Amniotic epithelial cell (primary cell): ENCODE measurements at regions not wholly inside any gene's neighbourhood (a gene's known extent, or its start where the extent isn't known, plus 50 kb on each side); places are given as distances from the start of the nearest gene placed in this dataset.

Source experiments
- DNase-seq: peaks from one replicate; pipeline ENCODE4 v3.0.0-alpha.2; 2010; ENCODE audit warnings: low read depth

DNA sequence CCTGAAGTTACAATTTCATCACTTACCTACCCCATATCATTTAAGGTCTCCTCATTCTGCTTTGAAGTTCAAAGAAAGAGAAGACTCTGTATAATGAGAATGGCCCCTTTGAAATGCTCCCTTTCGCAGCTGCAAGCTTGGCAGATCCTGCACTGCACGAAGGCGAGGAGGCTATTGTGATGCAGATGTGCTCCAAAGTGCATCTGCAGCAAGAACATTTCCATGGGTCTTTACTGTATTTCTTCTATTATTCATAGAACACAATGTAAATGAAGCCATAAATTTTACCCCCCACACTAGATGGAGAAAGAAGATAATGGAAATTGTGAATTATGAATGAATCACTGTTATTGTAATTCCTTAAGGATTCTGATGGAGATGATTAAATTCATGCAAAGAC is 178.7 kb downstream of the CHD9NB start:
- DNase-seq: no peak

DNA sequence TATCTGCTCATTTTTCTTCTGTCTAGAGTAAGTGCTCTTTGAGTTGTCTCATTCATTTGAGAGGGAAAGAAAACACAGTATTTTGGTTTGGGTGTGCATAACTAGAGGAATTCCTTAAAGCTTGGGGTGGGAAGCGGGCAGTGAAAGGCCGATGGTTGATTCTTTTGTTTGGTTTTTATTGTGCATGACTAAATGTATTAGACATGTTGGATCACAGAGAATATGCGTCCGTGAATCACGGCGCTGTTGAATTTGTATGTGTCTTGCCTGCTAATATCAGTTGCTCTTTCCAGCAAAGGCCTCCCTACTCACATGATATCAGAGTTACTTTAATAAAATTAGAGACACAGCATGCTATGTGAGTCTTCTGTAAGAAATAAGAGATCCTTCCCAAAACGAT is 180.0 kb downstream of the CHD9NB start:
- no peak for DNase-seq

DNA sequence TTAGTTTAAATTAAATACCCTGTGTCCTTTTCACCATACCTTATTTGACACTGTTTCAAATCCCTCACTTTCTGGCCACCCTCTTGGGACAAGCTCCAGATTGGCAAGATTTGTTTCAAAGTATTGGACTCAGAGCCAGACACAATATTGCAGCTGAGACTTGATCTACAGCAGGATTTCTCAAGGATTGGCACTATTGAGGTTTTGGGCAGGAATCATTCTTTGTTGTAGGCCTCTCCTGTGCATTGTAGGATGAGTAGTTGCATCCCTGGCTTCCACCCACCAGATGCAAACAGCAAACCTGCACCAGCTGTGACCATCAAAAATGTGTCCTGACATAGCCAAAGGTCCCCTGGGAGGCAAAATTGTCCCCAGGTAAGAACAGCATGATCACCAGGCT is 181.2 kb downstream of the CHD9NB start:
- no peak for DNase-seq

DNA sequence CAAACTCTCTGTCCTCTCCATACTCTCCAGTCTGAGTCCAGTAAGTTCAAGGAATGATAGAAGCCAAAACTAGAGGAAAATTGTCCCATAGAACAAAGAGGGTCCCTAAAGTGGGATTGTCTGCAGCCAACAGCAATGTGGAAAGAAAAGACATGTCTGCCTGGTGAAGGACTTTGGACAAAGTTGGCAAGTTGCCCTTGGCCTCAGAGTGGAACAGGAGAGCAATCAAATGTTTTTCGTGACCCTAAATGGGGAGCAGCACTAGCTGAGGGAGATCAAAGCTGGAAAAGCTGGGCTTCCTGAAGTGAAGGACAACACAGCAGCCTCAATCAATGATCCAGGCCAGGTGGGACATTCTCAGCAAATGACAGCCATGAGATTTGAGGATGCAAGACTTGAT is 183.5 kb downstream of the CHD9NB start:
- DNase-seq: no peak

DNA sequence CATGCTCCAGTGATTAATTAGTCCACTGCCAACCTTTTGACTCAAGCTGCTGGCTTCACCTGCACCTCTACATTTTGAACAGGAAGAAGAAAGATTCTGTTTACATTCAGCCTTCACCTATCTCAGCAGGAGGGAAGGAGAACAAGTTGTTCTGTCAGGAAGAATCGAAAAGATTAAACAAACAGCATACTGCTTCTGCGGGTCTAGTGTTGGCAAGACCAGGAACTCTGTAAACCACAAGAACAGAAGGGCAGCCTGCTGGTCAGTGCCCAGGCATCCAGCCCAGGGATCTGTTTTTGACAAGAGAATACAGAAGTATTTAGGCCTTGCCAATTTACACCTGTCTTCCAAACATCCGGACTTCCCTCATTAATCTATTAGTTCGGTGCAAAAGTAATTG is 189.7 kb downstream of the CHD9NB start:
- no peak for DNase-seq

DNA sequence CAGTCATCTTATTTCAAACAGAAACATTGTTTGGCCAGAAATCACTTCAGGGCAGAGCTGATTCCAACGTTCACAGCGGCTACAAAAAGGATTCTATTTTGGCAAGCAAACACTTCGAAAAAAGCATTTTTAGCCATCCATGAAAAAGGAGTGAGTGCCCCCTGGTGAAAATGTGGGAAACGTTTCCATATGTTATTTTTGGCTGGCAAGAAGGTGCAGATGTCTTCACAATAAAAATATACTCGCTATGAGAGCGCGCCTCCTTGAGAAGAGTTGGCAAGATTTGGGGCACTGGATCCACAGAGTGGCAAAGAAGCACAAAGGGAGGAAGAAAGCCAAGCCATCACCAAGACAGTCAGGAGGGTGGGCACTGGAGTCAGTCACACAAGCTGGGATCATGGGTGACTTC is 191.1 kb downstream of the CHD9NB start:
- no peak for DNase-seq

DNA sequence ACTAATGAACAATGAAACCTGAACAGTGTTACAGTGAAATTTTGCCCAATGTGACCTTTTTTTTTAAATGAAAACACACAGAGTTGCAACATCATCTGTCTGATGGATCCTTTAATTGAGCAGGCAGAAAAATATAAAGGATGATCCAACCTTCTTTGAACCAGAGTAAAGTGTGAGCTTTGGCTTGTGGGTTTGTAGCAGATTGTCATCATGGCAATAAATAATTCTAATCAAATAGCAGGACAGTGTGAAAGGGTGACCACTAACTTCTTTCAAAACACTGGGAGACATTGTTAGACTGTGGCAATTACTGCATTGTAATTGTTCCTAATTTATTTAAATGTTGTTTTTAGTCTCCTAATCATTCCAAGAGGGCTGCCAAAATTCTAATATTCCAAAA is 197.2 kb downstream of the CHD9NB start:
- DNase-seq: no peak

DNA sequence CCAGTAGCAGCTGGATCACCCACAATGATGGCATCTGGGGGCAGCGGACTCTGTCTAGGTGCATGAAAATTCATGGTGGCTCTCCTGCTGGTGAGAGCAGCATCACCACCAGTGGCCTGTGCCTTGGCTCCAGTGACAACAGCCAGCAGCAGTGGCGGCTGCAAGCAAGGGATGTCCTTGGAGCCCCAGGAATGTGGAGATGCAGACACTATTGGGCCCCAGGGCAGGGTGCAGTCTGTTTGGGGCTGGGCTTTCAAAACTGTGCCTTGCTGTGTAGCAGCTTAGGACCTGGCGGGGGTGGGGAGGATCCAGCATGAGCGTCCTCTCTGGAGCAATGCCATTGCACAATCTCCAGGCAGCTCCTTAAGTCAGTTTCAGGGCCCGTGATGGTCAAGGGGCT is 199.7 kb downstream of the CHD9NB start:
- DNase-seq: no peak

DNA sequence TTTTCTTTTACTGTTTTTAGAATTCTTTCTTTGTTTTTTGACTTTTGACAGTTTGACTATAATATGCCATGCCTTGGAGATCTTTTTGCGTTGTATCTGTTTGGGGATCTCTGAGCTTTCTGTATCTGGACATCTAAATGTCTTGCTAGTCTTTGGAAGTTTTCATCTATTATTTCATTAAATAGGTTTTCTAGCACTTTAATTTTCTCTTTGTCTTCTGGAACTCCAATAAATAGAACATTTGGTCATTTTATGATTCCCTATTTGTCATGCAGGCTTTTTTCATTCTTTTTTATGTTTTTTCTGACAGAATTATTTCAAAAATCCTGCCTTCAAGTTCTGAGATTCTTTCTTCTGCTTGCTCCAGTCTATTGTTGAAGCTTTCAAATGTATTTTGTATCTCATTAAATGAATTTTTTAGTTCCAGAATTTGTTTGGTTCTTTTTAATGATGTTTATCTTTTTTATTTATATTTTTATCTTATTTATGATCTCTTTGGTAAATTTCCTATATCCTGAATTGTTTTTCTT is 201.4 kb downstream of the CHD9NB start:
- no peak for DNase-seq

DNA sequence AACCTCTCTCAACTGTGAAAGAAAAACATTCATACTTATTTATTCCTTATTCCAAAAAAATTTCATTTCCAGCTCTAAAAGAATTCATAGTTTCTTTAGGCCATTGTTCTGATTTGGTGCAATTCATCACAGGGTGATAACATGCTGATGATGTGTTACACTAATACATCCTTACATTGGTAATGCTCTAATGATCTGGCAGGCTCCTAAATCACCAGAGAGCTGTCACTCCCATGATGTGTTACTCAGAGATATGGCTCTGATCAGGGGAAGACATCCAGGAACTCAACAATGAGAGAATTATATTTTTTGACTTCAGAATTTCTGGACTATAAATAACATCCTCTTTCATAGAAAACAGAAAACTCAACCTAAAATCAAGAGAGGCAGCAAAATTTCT is 209.3 kb downstream of the CHD9NB start:
- no peak for DNase-seq

DNA sequence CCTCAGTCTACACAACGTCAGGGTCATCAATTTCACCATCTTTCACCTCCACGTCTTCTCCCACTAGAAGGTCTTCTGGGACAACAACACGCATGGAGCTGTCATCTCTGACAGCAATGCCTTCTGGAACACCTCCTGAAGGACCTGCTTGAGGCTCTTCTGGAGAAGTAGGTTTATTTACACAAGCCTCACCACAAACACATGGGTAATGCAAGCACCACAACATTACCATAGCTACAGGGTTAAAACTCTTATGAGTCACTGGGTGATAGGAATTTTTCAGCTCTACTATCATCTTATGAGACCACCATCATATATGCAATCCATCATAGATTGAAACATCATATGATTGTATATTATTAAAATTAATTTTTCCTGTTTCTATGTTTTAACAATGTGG is 215.4 kb downstream of the CHD9NB start:
- DNase-seq: no peak

DNA sequence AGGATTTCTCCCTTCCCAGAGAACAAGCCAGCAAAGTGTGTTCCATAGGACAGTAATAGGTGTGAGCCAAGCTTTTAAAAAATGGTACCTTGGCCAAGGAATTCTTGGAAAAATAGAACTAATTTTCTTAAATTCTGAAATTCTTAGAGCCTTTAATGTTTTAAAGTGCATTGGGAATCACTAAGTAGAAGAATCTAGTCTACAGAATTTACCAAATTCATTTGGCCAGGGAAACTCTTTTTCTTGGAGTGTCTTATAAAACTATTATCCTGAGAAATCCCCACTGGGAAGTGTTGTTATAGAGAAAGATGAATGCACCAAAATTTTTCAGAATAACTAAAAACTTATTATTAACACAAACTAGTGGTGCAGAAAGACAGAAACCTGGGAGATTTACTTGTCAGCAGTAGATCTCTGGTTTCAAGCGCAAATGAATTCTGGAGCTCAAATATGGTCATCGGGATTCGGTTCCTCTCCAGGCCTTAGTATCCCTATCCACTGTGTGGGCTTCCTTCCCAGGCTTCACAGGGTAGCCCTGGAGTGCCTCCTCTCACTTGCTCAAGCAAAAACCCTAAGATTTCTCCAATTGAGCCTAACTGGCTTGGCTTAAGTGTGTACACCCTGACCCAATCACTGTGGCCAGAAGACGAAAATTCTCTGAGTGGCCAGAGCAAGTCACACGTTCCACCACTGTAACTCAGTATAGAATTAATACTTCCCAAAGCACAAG is 217.8 kb downstream of the CHD9NB start:
- no peak for DNase-seq

DNA sequence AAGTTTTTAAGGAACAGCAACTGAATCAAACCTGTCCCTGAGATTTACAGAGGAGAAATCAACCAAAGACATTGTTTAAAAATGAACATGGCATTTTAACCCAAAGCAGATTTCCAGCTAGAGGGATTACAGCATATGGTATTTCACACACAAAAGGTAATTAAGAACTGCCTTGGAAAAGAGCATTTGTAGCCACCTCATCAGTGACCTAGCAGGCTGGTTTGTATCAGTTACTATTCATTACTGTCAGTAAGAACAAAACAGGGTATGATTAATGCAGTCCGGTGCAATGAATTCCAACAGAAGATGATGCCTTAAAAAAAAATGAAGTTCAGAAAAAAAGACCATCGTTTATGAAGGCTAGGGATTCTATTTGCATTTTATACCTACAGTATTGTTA is 219.9 kb downstream of the CHD9NB start:
- no peak for DNase-seq

DNA sequence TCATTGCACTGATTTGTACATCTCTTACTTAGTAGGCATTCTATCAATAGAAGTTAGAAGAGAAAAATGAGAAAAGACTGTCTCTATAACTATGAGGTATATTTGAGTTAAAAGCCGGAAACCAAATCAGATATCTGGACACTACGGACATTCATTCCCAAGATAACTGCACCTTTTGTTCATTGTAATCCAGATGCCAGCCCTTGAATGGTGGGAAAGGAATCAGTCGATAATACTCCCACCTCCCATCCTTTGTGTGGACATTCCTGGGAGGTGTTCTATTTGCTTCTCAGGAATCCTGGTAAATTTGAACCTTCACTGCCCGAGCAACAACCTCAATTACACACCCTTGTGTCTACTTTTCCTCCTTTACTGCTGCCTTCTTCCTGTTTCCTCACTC is 225.2 kb downstream of the CHD9NB start:
- DNase-seq: no peak

DNA sequence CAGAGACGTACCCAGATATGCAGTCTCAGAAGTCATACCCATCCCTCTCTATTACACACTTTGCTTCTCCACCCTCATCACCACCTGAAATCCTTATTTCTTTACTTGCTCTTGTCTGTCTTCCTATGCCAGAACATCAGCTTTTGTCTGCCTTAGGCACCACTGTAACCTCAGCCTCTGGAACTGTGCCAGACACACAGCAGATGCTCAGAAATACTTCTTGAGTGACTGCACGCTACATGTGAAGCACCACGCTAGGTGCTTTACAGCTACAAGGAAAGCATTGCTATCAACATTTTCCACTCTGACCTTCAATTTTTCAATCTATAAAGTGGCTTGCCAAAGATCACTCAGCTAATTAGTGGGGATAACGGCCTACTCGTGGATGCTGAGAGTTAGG is 226.8 kb downstream of the CHD9NB start:
- DNase-seq: no peak

DNA sequence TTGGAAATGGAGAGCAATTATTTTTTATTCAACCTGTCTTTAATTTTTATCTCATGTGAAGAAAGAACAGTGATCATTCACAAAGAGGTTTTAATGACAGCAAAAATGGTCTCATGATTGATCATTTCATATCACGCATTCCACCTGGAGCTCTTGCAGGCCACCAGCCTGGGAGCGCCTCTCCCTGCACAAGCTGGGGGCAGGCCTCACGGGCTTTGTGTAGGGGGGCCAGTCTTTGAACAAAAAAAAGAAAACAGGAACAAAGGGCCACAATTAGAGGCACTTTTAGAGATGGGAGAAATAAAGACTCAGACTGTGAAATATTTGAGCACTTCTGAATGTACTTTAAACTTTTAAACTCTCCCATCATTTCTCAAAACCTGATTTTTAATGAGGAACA is 232.9 kb downstream of the CHD9NB start:
- no peak for DNase-seq

DNA sequence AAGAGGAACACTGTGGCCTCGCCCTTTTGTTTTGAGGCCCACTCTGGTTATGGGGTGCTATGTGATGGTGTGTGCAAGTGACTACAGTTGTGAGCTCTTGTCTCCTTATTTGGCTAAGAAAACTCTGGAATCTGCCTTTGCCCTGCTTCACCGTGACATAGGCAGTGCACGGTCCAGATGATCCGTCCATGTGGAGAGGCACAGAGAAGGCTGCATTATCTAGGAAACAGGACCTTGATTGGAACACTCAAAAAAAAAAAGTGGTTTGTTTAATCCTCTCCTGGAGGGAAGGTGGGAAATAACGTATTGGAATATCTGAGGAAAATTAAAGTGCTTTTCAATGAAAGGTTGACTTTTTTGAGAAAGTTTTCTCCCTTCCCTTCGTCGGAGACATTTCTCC is 233.3 kb downstream of the CHD9NB start:
- no peak for DNase-seq

DNA sequence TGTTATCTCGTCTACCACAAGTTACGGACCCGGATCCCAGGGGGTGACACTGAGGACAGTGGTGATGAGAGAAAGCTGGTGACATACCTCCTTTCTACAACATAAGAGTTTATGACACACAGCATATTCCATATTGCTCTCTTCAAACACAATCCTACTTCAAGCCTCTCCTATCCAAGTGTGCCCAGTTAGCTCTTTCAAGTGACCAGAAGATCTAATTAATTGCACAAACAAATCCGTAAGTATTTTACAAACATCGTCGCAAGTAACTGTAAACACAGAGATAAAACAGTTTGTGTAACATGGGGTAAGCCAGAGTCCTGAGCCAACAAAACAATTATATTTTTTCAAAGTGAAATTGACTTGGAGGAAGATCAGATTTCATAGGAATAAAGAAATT is 235.0 kb downstream of the CHD9NB start:
- DNase-seq: no peak

DNA sequence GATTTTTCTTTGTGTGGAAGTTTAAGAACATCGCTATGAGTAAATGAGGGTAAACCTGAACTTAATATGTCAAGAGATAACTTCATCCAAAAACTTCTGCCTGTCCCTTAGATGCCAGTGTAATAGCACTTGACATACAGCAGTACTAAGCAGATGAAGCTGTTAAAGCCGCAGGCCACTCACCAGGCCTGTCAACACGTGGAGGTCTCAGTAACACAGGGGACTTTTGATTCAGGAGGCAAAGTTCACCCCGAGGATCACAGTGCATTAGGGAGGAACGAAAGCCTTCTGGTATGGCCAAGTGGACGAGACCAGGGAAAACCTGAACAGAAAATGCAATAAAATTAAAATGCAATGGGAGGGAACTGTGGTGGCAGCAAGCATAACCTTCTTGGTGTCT is 235.7 kb downstream of the CHD9NB start:
- DNase-seq: no peak

DNA sequence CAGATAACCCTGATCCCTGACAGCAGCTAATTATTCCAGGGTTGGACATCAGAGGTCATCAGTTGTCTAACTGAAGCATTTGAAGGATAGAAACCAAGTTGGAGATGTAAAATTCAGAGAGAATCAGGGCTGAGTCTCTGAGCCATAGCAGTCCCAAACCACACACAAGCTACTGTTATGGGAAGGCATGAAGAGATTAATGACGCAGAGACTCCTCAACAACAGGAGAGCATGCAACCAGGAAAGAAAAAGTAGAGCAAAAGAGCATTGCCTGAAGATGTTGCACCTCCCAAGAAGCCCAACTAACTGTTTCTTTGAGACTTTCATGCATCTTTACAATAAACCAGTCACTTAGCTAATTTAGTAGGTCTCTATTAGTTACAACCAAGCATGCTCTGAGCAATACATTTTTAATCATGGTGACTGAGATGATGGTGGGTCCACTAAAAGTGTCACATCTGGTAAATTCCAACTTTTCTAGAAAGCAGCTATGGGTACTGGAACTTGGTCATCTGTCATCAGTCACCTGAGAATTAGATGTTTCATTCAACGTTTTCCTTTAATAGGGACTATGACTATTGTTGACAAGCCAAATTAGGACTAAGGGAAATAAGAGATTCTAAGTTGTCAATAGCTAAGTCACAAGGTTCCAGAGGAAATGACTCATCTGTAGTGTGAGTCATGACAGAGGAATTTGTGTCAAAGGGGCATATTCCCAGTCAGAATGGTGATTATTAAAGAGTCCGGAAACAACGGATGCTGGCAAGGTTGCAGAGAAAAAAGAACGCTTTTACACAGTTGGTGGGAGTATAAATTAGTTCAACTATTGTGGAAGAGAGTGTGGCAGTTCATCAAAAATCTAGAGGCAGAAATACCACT is 239.8 kb downstream of the CHD9NB start:
- no peak for DNase-seq

DNA sequence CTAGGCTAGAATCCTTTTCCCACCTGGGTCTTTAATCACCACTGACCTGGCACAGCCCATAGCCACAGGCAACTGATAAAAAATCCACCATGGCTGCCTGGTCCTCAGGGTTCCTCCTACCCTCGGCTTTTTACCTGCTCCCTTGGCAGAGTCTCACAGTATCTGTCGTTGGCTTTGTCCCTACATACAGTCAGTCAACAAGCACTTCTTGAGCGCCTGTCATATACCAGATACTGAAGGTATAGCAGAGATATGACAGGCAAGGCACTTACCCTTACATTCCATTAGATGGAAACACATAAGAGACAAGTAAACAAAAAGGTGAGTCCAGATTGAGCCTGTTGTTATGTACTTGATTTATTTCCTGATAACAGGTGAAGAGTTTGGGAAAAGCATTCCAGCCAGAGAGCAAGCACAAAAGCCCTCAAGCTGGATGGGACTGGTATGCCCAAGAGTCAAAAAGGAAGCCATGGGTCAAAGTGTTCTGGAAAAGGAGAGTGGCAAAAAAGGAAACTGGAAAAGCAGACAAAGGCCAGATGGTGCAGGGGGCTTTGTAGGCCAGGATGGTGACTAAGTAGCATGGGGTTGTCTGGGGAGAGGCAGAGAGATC is 247.0 kb downstream of the CHD9NB start:
- no peak for DNase-seq

DNA sequence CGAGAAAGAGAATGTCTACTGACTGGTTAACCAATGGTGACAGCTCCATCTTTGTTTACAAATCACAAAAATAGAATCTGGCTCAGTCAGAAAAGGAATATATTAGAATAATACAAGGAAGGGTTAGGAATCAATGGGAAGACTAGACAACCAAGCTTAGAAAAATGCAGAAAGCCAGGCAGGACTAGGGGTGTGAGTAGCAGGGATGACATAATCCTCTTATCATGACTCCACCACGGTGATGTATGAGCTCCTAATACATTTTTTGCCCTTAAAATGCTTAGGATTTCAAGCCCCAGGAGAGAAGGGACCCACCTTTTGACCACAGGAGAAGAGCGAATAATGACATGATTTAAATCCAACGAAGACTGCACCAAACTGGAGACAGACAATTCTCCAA is 252.3 kb downstream of the CHD9NB start:
- no peak for DNase-seq

DNA sequence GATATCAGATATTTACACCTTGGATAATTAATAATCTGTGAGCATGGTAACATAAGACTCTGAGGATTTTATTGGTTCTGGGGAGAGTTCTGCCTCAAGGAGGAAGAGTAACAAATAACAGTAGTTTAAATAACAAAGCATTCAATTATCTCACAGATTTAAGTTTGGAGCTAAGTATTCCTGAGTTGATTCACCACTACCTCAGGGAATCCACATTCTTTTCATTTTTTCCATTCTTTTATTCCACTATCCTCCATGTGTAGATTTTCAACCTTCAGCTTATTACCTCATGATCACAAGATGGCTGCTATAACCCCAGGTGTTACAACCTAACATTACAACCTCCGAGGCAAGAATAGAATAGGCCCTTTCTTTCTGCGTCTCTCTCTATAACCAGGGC is 252.2 kb upstream of the TOX3 start:
- no peak for DNase-seq
